CD1c-positive myeloid dendritic cell (primary cell): ENCODE measurements at regions not wholly inside any gene's neighbourhood (a gene's known extent, or its start where the extent isn't known, plus 50 kb on each side); places are given as distances from the start of the nearest gene placed in this dataset.

Source experiments
- DNase-seq: peaks from one replicate; pipeline ENCODE4 v3.0.0-alpha.2; 2016; ENCODE audit errors: extremely low spot score

- no peak for DNase-seq
These were observed 175.6 kb upstream of the FOXN2 start for GRCh38 chr2:48138898-48139297.

- DNase-seq, result no peak
These were observed 173.9 kb upstream of the FOXN2 start for GRCh38 chr2:48140586-48140985.

GRCh38 chr2:48144777-48145176 lies 169.7 kb upstream of the FOXN2 start:
- no peak for DNase-seq

GRCh38 chr2:48145845-48146452 lies 168.5 kb upstream of the FOXN2 start:
- peak; percentile 11 for DNase-seq

GRCh38 chr2:48146552-48146951 lies 167.9 kb upstream of the FOXN2 start:
- DNase-seq, result no peak

- no peak for DNase-seq
These were observed 166.8 kb upstream of the FOXN2 start for GRCh38 chr2:48147719-48148118.

- no peak for DNase-seq
These were observed 165.5 kb upstream of the FOXN2 start for GRCh38 chr2:48148841-48149430.

GRCh38 chr2:48157150-48157549 lies 157.3 kb upstream of the FOXN2 start:
- no peak for DNase-seq

- no peak for DNase-seq
These were observed 152.9 kb upstream of the FOXN2 start for GRCh38 chr2:48161628-48162027.

- DNase-seq, result no peak
These were observed 151.7 kb upstream of the FOXN2 start for GRCh38 chr2:48162742-48163141.

GRCh38 chr2:48165070-48165753 lies 149.3 kb upstream of the FOXN2 start:
- DNase-seq, result no peak

GRCh38 chr2:48169141-48169592 lies 145.3 kb upstream of the FOXN2 start:
- DNase-seq, result peak; percentile 53

GRCh38 chr2:48170281-48170680 lies 144.2 kb upstream of the FOXN2 start:
- no peak for DNase-seq

- no peak for DNase-seq
These were observed 141.3 kb upstream of the FOXN2 start for GRCh38 chr2:48173141-48173540.

- peak; percentile 37 for DNase-seq
These were observed 140.0 kb upstream of the FOXN2 start for GRCh38 chr2:48174503-48174902.

- no peak for DNase-seq
These were observed 139.2 kb upstream of the FOXN2 start for GRCh38 chr2:48175254-48175653.

GRCh38 chr2:48175656-48176055 lies 138.8 kb upstream of the FOXN2 start:
- no peak for DNase-seq

GRCh38 chr2:48176876-48177275 lies 137.6 kb upstream of the FOXN2 start:
- no peak for DNase-seq

GRCh38 chr2:48178611-48179010 lies 135.9 kb upstream of the FOXN2 start:
- DNase-seq, result no peak

- DNase-seq, result no peak
These were observed 133.9 kb upstream of the FOXN2 start for GRCh38 chr2:48180557-48180956.

- DNase-seq, result no peak
These were observed 131.2 kb upstream of the FOXN2 start for GRCh38 chr2:48183276-48183675.

- no peak for DNase-seq
These were observed 130.5 kb upstream of the FOXN2 start for GRCh38 chr2:48183991-48184390.

GRCh38 chr2:48187503-48187902 lies 127.0 kb upstream of the FOXN2 start:
- no peak for DNase-seq
